ENCODE measurements at regions not wholly inside any gene's neighbourhood (a gene's known extent, or its start where the extent isn't known, plus 50 kb on each side); places are given as distances from the start of the nearest gene placed in this dataset.

DNA sequence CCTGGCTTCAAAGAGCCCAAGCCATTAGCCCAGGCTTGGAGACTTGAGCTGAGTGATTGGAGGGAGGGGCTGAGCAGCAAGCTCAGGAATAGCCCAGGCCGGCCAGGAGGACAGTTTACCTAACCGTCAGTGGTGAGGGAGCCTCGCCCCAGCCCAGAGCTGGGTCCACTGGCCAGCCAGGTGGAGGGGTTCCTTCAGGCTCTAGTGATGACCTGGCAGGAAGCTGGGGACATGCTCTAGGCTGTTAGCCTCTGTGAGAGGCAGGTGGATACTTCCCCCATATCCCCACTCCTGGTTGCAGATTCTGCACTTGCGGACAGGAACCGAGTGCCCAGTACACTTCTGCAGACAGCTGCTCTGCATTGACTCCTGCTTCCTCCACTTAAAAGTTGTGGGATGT lies 61.2 kb upstream of the ANTXRL start:
- Histone ChIP-seq H4K8ac (ENCODE audit: low read depth, low read length) (no peak overlapping the region), H4K5ac (ENCODE audit: low read length) (no peak overlapping the region), H3K56ac (ENCODE audit: low read length) (no peak overlapping the region), H3K9ac (ENCODE audit: low read length) (no peak overlapping the region), H2BK120ac (ENCODE audit: low read depth, low read length) (no peak overlapping the region), H3K18ac (ENCODE audit: low read length) (no peak overlapping the region), H3K4me3 (ENCODE audit: low read length) (no peak overlapping the region), H3K27ac (ENCODE audit: low read depth, low read length) (no peak overlapping the region), H2BK15ac (replicated peaks; ENCODE audit: low read depth) (no peak overlapping the region), H3K23ac (ENCODE audit: low read length) (no peak overlapping the region), H3K27me3 (ENCODE audit: insufficient read depth, low read length, poor library complexity) (no peaks in the 10 kb centered on the region), H3K79me1 (ENCODE audit: low read length) (no peaks in the 10 kb centered on the region), H3K4me2 (ENCODE audit: low read length) (no peak overlapping the region), H3K36me3 (ENCODE audit: control insufficient read depth, insufficient read depth, low read length) (no peaks in the 10 kb centered on the region), H3K79me2 (ENCODE audit: control insufficient read depth, insufficient read depth, low read length) (no peaks in the 10 kb centered on the region), H3K4ac (ENCODE audit: low read depth, low read length) (no peak overlapping the region), H2BK5ac (ENCODE audit: low read length) (no peak overlapping the region), H3K4me1 (ENCODE audit: control insufficient read depth, low read depth, low read length) (no peaks in the 10 kb centered on the region), H2AK5ac (ENCODE audit: low read length) (no peak overlapping the region)
- no peak for DNase-seq
- WGBS (ENCODE audit: extremely low coverage, insufficient coverage, low lambda C conversion rate): no CpG with 5 or more reads among the region's 5 CpGs

DNA sequence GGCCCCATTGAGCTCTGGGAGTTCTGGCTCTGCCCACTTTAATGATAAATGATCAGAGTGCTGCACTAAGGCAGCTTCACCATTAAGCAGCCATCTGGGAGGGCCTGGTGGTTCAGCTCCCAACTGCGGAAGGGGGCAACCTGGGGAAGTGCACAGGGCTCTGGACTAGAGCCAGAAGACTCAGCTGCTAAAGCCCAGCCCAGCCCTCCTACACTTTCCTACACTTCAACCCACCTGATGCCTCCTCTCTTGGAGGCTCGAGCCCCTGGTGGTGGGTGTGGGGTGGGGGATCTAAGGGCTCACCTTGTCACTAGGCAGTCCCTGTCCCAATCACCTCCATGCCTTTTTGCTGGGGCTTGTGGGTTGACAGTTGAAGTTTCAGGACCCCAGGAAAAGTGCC lies 60.6 kb upstream of the ANTXRL start:
- Histone ChIP-seq H3K4me3 (ENCODE audit: low read length) (no peak overlapping the region), H3K79me2 (ENCODE audit: control insufficient read depth, insufficient read depth, low read length) (no peaks in the 10 kb centered on the region), H3K79me1 (ENCODE audit: low read length) (no peaks in the 10 kb centered on the region), H3K4ac (ENCODE audit: low read depth, low read length) (no peak overlapping the region), H2AK5ac (ENCODE audit: low read length) (no peak overlapping the region), H3K9ac (ENCODE audit: low read length) (no peak overlapping the region), H4K8ac (ENCODE audit: low read depth, low read length) (no peak overlapping the region), H3K23ac (ENCODE audit: low read length) (no peak overlapping the region), H4K5ac (ENCODE audit: low read length) (no peak overlapping the region), H3K4me1 (ENCODE audit: control insufficient read depth, low read depth, low read length) (no peaks in the 10 kb centered on the region), H3K56ac (ENCODE audit: low read length) (no peak overlapping the region), H3K36me3 (ENCODE audit: control insufficient read depth, insufficient read depth, low read length) (no peaks in the 10 kb centered on the region), H2BK5ac (ENCODE audit: low read length) (no peak overlapping the region), H3K27ac (ENCODE audit: low read depth, low read length) (no peak overlapping the region), H2BK120ac (ENCODE audit: low read depth, low read length) (no peak overlapping the region), H3K4me2 (ENCODE audit: low read length) (no peak overlapping the region), H3K27me3 (ENCODE audit: insufficient read depth, low read length, poor library complexity) (no peaks in the 10 kb centered on the region), H2BK15ac (replicated peaks; ENCODE audit: low read depth) (no peak overlapping the region), H3K18ac (ENCODE audit: low read length) (no peak overlapping the region)
- no peak for DNase-seq
- no CpG with 5 or more reads among the region's 2 CpGs for WGBS (ENCODE audit: extremely low coverage, insufficient coverage, low lambda C conversion rate)

DNA sequence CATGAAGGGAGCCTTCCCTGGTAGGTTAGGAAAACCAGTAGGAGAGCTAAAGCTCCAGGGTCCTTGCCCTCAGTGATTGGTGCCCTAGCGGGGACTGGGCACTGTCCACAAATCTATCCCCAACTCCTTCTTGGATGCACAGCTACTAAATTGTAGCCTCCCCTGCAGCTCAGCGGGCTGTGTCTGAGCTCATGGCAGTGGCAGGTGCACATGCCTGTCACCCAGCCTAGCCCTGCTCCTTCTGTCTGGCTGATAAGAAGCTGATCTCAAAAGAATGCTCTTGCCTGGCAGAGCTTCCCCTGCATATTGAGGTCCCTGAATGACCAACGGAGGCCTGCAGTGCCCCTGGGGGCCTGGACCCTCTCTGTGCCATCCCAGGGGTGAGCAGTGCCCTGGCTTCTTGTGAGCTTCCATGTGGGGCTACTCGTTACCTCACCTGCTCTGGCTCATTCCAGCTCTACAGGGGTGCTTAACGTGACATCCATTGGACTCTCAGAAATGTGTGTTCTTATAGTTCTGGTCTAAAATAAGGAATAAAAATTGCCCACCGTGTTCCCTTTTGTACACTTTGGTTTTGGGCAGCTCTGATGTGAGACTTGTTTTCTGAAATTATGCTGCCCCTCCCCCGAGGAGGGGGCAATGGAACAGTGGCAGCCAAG lies 59.8 kb upstream of the ANTXRL start:
- no peak overlapping the region for H4K8ac ChIP-seq (ENCODE audit: low read depth, low read length)
- H3K9ac ChIP-seq (ENCODE audit: low read length): no peak overlapping the region
- no peak overlapping the region for H3K4ac ChIP-seq (ENCODE audit: low read depth, low read length)
- H3K27me3 ChIP-seq (ENCODE audit: insufficient read depth, low read length, poor library complexity): no peaks in the 10 kb centered on the region
- H3K79me1 ChIP-seq (ENCODE audit: low read length): no peaks in the 10 kb centered on the region
- H3K23ac ChIP-seq (ENCODE audit: low read length): no peak overlapping the region
- no peak overlapping the region for H4K5ac ChIP-seq (ENCODE audit: low read length)
- no peak overlapping the region for H3K56ac ChIP-seq (ENCODE audit: low read length)
- no peak for DNase-seq
- no peak overlapping the region for H3K18ac ChIP-seq (ENCODE audit: low read length)
- no peak overlapping the region for H3K4me3 ChIP-seq (ENCODE audit: low read length)
- no peaks in the 10 kb centered on the region for H3K36me3 ChIP-seq (ENCODE audit: control insufficient read depth, insufficient read depth, low read length)
- H2BK15ac ChIP-seq (replicated peaks; ENCODE audit: low read depth): no peak overlapping the region
- H2BK5ac ChIP-seq (ENCODE audit: low read length): no peak overlapping the region
- no CpG with 5 or more reads among the region's 7 CpGs for WGBS (ENCODE audit: extremely low coverage, insufficient coverage, low lambda C conversion rate)
- H3K79me2 ChIP-seq (ENCODE audit: control insufficient read depth, insufficient read depth, low read length): no peaks in the 10 kb centered on the region
- no peak overlapping the region for H2BK120ac ChIP-seq (ENCODE audit: low read depth, low read length)
- no peaks in the 10 kb centered on the region for H3K4me1 ChIP-seq (ENCODE audit: control insufficient read depth, low read depth, low read length)
- H2AK5ac ChIP-seq (ENCODE audit: low read length): no peak overlapping the region
- no peak overlapping the region for H3K27ac ChIP-seq (ENCODE audit: low read depth, low read length)
- no peak overlapping the region for H3K4me2 ChIP-seq (ENCODE audit: low read length)

DNA sequence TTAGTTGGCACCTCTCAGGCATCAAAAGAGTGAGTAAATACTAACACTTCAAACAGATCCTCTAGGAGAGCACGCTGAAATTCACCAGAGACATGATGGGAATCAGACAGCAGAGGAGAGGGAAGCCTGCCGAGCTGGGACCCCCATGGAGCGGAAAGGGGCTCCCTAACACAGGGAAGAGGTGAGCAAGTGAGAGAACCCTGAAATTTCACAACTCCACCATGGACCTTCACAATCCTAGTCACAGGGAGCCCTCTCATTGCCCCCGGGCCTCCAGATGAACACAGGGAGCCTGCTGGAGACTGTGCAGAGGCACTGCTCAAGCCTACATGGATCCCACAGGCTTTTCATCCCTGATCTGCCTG lies 59.2 kb upstream of the ANTXRL start:
- Histone ChIP-seq H4K5ac (ENCODE audit: low read length) (no peak overlapping the region), H2AK5ac (ENCODE audit: low read length) (no peak overlapping the region)

DNA sequence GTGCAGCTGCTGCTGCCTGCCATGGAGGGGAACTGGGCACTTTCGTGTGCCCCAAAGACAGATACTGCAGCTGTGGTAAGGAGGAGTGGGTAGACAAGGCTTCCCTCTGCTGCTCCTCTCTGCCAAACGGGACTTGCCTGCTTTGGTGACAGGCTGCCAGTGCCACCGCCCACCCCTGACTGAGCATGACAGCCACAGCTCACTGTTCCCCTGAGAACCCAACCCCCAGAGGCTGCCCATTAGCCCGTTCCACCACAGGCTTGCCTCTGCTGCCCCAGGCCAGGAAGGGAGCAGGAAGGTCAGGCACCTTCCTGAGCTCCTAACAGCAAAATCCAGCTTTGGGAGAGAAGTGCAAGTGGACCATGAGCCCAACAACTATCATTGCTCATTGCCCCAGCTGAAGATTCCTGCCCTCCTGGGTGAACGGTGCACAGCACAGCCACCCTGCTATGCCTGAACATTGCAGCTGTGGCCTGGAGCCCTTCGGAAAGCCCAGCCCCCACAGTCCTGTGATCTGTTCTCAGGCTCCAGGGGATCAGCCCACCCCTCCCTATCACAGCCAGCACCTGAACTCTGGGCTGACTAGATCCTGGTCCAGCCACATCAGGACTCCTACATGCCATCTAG lies 58.7 kb upstream of the ANTXRL start:
- WGBS (ENCODE audit: extremely low coverage, insufficient coverage, low lambda C conversion rate): no CpG with 5 or more reads among the region's 6 CpGs
- Histone ChIP-seq H3K4me3 (ENCODE audit: low read length) (no peak overlapping the region), H3K79me2 (ENCODE audit: control insufficient read depth, insufficient read depth, low read length) (no peaks in the 10 kb centered on the region), H4K5ac (ENCODE audit: low read length) (no peak overlapping the region), H3K36me3 (ENCODE audit: control insufficient read depth, insufficient read depth, low read length) (no peaks in the 10 kb centered on the region), H2AK5ac (ENCODE audit: low read length) (no peak overlapping the region), H3K56ac (ENCODE audit: low read length) (peak overlapping the region; percentile 3), H2BK15ac (replicated peaks; ENCODE audit: low read depth) (no peak overlapping the region), H3K18ac (ENCODE audit: low read length) (no peak overlapping the region), H3K79me1 (ENCODE audit: low read length) (no peaks in the 10 kb centered on the region), H2BK5ac (ENCODE audit: low read length) (no peak overlapping the region), H3K27ac (ENCODE audit: low read depth, low read length) (no peak overlapping the region), H4K8ac (ENCODE audit: low read depth, low read length) (no peak overlapping the region), H3K4me1 (ENCODE audit: control insufficient read depth, low read depth, low read length) (no peaks in the 10 kb centered on the region), H3K4me2 (ENCODE audit: low read length) (no peak overlapping the region), H2BK120ac (ENCODE audit: low read depth, low read length) (no peak overlapping the region), H3K27me3 (ENCODE audit: insufficient read depth, low read length, poor library complexity) (no peaks in the 10 kb centered on the region), H3K23ac (ENCODE audit: low read length) (no peak overlapping the region), H3K4ac (ENCODE audit: low read depth, low read length) (no peak overlapping the region), H3K9ac (ENCODE audit: low read length) (no peak overlapping the region)
- DNase-seq: no peak

More for the DNA sequence above, 59.2 kb upstream of the ANTXRL start:
- Histone ChIP-seq H3K79me1 (ENCODE audit: low read length) (no peaks in the 10 kb centered on the region), H3K4ac (ENCODE audit: low read depth, low read length) (no peak overlapping the region), H2BK120ac (ENCODE audit: low read depth, low read length) (no peak overlapping the region), H3K4me3 (ENCODE audit: low read length) (no peak overlapping the region), H2BK15ac (replicated peaks; ENCODE audit: low read depth) (no peak overlapping the region), H3K4me1 (ENCODE audit: control insufficient read depth, low read depth, low read length) (no peaks in the 10 kb centered on the region), H3K23ac (ENCODE audit: low read length) (no peak overlapping the region), H3K56ac (ENCODE audit: low read length) (peak overlapping the region; percentile 3), H3K4me2 (ENCODE audit: low read length) (no peak overlapping the region), H4K8ac (ENCODE audit: low read depth, low read length) (no peak overlapping the region), H3K18ac (ENCODE audit: low read length) (no peak overlapping the region), H3K27me3 (ENCODE audit: insufficient read depth, low read length, poor library complexity) (no peaks in the 10 kb centered on the region), H3K27ac (ENCODE audit: low read depth, low read length) (no peak overlapping the region), H3K79me2 (ENCODE audit: control insufficient read depth, insufficient read depth, low read length) (no peaks in the 10 kb centered on the region), H3K9ac (ENCODE audit: low read length) (no peak overlapping the region), H3K36me3 (ENCODE audit: control insufficient read depth, insufficient read depth, low read length) (no peaks in the 10 kb centered on the region), H2BK5ac (ENCODE audit: low read length) (no peak overlapping the region)
- DNase-seq: no peak
- no CpG with 5 or more reads among the region's 4 CpGs for WGBS (ENCODE audit: extremely low coverage, insufficient coverage, low lambda C conversion rate)
